Endothelial cell of umbilical vein (primary cell): ENCODE measurements at regions not wholly inside any gene's neighbourhood (a gene's known extent, or its start where the extent isn't known, plus 50 kb on each side); places are given as distances from the start of the nearest gene placed in this dataset.

ENCODE experiments used
- EZH2 ChIP-seq: IDR thresholded peaks from 2 replicates; pipeline ENCODE4 v1.6.1; 2012; ENCODE audit warnings: borderline replicate concordance, low read depth, mild to moderate bottlenecking, moderate library complexity, low read length, inconsistent platforms; ENCODE audit not compliant: severe bottlenecking
- FOS ChIP-seq: IDR thresholded peaks from 2 replicates; pipeline ENCODE4 v1.6.1; 2011; ENCODE audit warnings: mild to moderate bottlenecking, low read length, moderate library complexity, borderline replicate concordance; ENCODE audit not compliant: insufficient read depth
- GATA2 ChIP-seq: IDR thresholded peaks from 2 replicates; pipeline ENCODE4 v1.7.0; 2011; ENCODE audit warnings: low read depth, mild to moderate bottlenecking, moderate library complexity, mixed read lengths, low read length; ENCODE audit not compliant: insufficient read length, insufficient read depth
- JUN ChIP-seq: IDR thresholded peaks from 2 replicates; pipeline ENCODE4 v1.6.1; 2011; ENCODE audit warnings: borderline replicate concordance, low read depth; ENCODE audit not compliant: insufficient read length, insufficient read depth
- MYC ChIP-seq: IDR thresholded peaks from one replicate; pipeline ENCODE4 v1.6.1; 2011; ENCODE audit warnings: mild to moderate bottlenecking, low read depth, low read length
- POLR2A ChIP-seq: IDR thresholded peaks from 2 replicates; pipeline ENCODE4 v1.6.1; 2012; ENCODE audit warnings: low read depth, mild to moderate bottlenecking, control low read depth, low read length
- POLR2AphosphoS5 ChIP-seq: IDR thresholded peaks from 2 replicates; pipeline ENCODE4 v1.6.1; 2012; ENCODE audit warnings: low read depth, mild to moderate bottlenecking, control low read depth, low read length, moderate library complexity; ENCODE audit not compliant: insufficient read depth
- TF ChIP-seq, protein P1 (sequence below), 2 donors: IDR thresholded peaks; 1 replicate in 1 of 2; 2 replicates in 1 of 2; pipeline ENCODE4 v1.5.1; 2011; ENCODE audit warnings: low read length in 2 of 2, mild to moderate bottlenecking in 2 of 2, moderate library complexity in 2 of 2, control low read depth in 1 of 2, inconsistent platforms in 1 of 2, low read depth in 1 of 2; ENCODE audit not compliant: insufficient read depth in 1 of 2; ENCODE audit errors: extremely low read depth in 1 of 2
- TF ChIP-seq, protein P2 (sequence below): IDR thresholded peaks from 2 replicates; pipeline ENCODE4 v1.6.1; 2011; ENCODE audit not compliant: insufficient read depth, insufficient read length

DNA sequence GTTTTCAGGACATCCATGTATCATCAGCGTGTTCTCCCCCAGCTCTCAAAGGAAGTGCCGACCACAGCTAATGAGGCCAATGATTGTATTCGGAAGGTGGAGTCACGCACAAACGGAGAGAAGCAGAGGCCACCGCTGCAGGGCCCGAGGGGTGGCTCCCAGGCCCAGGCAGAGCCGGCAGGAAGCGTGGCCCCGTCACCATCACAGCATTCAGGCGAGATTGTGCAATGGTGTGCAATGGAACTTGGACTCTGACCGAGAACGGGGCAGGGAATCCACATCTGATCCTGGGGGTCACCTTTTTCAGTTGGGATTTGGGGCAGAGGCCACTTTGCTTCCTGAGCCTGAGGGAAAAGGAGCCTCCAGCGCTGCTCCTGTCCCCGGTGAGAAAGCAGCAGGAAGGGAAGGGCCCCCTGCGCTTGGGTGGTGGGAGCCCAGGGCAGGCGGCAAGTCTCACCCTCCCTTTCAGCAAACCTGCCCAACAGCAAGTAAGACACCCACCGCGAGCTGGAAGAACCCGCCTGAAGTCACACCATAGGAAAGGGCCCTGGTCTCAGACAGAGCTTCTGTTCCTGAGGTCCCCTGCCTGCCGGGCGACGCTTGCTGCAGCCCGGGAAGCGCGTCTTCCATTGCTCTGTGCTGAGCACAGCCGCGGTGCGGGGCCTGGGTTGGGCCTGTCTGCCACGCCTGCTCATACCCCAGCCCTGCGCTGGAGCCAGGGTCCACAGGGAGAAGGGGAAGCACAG is 1430.7 kb downstream of the BRD1 start:
- TF ChIP-seq, protein P1, sequence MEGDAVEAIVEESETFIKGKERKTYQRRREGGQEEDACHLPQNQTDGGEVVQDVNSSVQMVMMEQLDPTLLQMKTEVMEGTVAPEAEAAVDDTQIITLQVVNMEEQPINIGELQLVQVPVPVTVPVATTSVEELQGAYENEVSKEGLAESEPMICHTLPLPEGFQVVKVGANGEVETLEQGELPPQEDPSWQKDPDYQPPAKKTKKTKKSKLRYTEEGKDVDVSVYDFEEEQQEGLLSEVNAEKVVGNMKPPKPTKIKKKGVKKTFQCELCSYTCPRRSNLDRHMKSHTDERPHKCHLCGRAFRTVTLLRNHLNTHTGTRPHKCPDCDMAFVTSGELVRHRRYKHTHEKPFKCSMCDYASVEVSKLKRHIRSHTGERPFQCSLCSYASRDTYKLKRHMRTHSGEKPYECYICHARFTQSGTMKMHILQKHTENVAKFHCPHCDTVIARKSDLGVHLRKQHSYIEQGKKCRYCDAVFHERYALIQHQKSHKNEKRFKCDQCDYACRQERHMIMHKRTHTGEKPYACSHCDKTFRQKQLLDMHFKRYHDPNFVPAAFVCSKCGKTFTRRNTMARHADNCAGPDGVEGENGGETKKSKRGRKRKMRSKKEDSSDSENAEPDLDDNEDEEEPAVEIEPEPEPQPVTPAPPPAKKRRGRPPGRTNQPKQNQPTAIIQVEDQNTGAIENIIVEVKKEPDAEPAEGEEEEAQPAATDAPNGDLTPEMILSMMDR (IDR thresholded peaks at IDR 0.05; ENCODE audit: extremely low read depth in 1 of 2, insufficient read depth in 1 of 2, low read depth in 1 of 2, low read length in 2 of 2), result no peak
- TF ChIP-seq POLR2A, result no peak
- TF ChIP-seq POLR2AphosphoS5, result no peak
- no peak for TF ChIP-seq FOS
- TF ChIP-seq, protein P2, sequence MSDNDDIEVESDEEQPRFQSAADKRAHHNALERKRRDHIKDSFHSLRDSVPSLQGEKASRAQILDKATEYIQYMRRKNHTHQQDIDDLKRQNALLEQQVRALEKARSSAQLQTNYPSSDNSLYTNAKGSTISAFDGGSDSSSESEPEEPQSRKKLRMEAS, result no peak
- no peak for TF ChIP-seq EZH2
- no peak for TF ChIP-seq GATA2
- no peak for TF ChIP-seq MYC
- TF ChIP-seq JUN, result no peak
